ENCODE measurements at regions not wholly inside any gene's neighbourhood (a gene's known extent, or its start where the extent isn't known, plus 50 kb on each side); places are given as distances from the start of the nearest gene placed in this dataset.

DNA sequence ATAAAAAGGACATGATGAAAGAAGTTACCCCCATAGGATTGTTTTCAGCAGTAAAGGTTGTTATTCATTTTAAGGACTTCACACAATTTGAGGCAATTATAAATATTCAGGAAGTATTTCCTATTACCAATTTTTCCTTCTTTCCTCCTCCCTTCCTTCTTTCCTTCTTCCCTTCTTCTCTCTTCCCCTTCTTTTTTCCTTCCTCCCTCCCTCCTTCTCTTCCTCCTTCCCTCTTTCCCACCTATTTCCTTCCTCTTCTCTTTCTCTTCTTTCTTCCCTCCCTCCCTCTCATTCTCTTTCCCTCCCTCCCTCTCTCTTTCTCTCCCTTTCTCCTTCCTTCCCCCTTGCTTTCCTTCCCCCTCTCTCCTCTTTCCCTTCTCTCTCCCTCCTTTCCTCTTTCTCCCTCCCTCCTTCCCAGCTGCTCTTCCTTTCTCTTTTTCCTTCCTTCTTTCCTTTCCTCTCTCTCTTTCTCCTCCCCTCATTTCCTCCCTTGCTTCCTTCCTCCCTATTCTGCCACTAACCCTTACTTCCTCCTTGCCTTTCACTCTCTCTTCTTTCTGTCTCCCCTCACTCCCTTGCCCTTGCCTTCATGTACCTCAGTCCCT is 105.1 kb downstream of the ADRB2 start:
- Histone ChIP-seq H3K4me2 (ENCODE audit: insufficient read depth, insufficient read length, low read length) (no peak overlapping the region), H3T11ph (ENCODE audit: low read length) (no peak overlapping the region), H3K4me1 (ENCODE audit: insufficient read depth, low read length) (peaks cover 8% of the 10 kb centered on the region; the same call in 1 of the 2 replicates), H2AK5ac (ENCODE audit: insufficient read length, low read length) (no peak overlapping the region), H2AFZ (ENCODE audit: low read length) (no peak overlapping the region), H4K20me1 (ENCODE audit: control insufficient read depth, insufficient read depth, insufficient read length) (no peaks in the 10 kb centered on the region), H3K56ac (ENCODE audit: insufficient read length, low read depth, low read length) (no peak overlapping the region), H2BK120ac (ENCODE audit: low read depth, low read length, poor library complexity, severe bottlenecking) (no peak overlapping the region), H3K23ac (ENCODE audit: insufficient read length, low read depth, low read length) (no peak overlapping the region), H4K5ac (ENCODE audit: insufficient read length, low read depth, low read length) (no peak overlapping the region), H3K18ac (ENCODE audit: insufficient read length, low read depth, low read length) (no peak overlapping the region), H4K91ac (ENCODE audit: insufficient read length, low read depth, low read length) (no peak overlapping the region), H3K9ac (ENCODE audit: extremely low read depth, insufficient read length, low read length) (no peak overlapping the region), H2BK12ac (ENCODE audit: insufficient read length, low read depth, low read length) (no peak overlapping the region), H3K4ac (ENCODE audit: low read depth, low read length) (no peak overlapping the region), H3K9me3 (ENCODE audit: control insufficient read depth, low read depth, low read length) (no peaks in the 10 kb centered on the region), H3K79me1 (ENCODE audit: insufficient read depth, low read depth, low read length, poor library complexity, severe bottlenecking) (no peaks in the 10 kb centered on the region), H3K23me2 (ENCODE audit: insufficient read length, low read depth, low read length, poor library complexity, severe bottlenecking) (no peaks in the 10 kb centered on the region), H2BK20ac (ENCODE audit: low read depth, low read length, poor library complexity, severe bottlenecking) (no peak overlapping the region), H3K27ac (ENCODE audit: insufficient read length, low read depth, low read length) (no peak overlapping the region), H2BK15ac (ENCODE audit: low read depth, low read length) (no peak overlapping the region), H3K27me3 (ENCODE audit: insufficient read depth, low read length) (no peaks in the 10 kb centered on the region), H3K79me2 (ENCODE audit: insufficient read depth, low read length) (no peaks in the 10 kb centered on the region), H3K14ac (ENCODE audit: insufficient read depth, low read length) (no peak overlapping the region), H2BK5ac (ENCODE audit: insufficient read length, low read length) (no peak overlapping the region), H4K8ac (replicated peaks; ENCODE audit: insufficient read length, low read depth, low read length) (no peak overlapping the region)
- Mint-ChIP-seq H3K4me3 (no peak overlapping the region), H3K27ac (no peak overlapping the region; a peak in 2 of 7 replicates), H3K9me3 (no peaks in the 10 kb centered on the region), H3K4me1 (peaks cover 12 to 22% of the 10 kb centered on the region in 2 experiments), H3K36me3 (ENCODE audit: insufficient read depth in 1 of 3, low read depth in 3 of 3) (no peaks in the 10 kb centered on the region; a peak in 1 of 7 replicates), H3K27me3 (ENCODE audit: low read depth) (no peaks in the 10 kb centered on the region; the same call in 1 of the 2 replicates)
- no peak for DNase-seq
- no peak for TF ChIP-seq CTCF (conservative IDR thresholded peaks at IDR 0.05)
